A673 (cell line): ENCODE measurements at regions not wholly inside any gene's neighbourhood (a gene's known extent, or its start where the extent isn't known, plus 50 kb on each side); places are given as distances from the start of the nearest gene placed in this dataset.

Experiments
- EZH2 ChIP-seq: fragments of 200-600 bp; sonication (generic); IDR thresholded peaks from 2 replicates; pipeline ENCODE4 v1.6.1; 2017; ENCODE audit warnings: borderline replicate concordance, low read depth, mild to moderate bottlenecking, mixed read lengths, antibody characterized with exemption, low read length; ENCODE audit not compliant: poor library complexity, severe bottlenecking
- TF ChIP-seq, protein P1 (sequence below): fragments of 300-800, 200-600 bp; sonication (generic); conservative IDR thresholded peaks from 2 replicates; pipeline ENCODE4 v1.5.1; 2017; ENCODE audit warnings: low read depth, mild to moderate bottlenecking, antibody characterized with exemption, low read length, moderate library complexity, mixed read lengths

DNA sequence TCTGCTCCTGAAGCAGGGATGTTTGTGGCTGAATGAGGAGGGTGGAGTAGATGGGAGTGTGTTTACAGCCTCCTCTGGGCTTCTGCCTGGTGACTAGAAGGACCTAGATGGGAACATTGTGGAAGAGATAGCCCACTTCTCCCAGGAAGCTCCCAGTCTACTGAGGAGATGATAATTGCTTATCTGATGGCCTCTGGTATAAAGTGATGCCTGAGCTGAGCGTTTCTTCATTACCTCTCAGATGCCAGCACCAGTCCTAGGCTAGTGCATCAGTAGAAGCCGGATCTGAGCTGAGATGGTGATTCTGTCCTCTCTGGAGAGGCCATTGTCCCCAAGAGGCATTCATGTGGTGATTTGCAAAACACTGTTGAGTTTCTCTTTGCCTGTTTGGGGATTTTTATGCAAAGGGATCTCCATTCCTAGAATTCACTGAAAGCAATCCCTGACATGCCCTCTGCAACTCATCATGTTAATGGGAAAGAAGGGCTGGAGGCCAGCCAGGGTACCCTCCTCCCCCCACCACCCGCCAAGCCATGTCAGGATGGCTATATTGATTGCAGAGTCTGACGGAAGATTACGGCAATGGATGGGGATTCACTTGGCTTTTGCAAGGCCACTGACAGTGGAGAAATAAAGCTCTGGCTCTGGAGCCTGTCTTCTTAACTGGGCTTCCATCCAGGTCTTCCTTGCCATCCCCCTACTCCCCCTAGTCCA is 166.4 kb upstream of the ROPN1 start:
- TF ChIP-seq, protein P1, sequence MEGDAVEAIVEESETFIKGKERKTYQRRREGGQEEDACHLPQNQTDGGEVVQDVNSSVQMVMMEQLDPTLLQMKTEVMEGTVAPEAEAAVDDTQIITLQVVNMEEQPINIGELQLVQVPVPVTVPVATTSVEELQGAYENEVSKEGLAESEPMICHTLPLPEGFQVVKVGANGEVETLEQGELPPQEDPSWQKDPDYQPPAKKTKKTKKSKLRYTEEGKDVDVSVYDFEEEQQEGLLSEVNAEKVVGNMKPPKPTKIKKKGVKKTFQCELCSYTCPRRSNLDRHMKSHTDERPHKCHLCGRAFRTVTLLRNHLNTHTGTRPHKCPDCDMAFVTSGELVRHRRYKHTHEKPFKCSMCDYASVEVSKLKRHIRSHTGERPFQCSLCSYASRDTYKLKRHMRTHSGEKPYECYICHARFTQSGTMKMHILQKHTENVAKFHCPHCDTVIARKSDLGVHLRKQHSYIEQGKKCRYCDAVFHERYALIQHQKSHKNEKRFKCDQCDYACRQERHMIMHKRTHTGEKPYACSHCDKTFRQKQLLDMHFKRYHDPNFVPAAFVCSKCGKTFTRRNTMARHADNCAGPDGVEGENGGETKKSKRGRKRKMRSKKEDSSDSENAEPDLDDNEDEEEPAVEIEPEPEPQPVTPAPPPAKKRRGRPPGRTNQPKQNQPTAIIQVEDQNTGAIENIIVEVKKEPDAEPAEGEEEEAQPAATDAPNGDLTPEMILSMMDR: no peak
- TF ChIP-seq EZH2: no peak
